Panc1 (cell line): ENCODE measurements at regions not wholly inside any gene's neighbourhood (a gene's known extent, or its start where the extent isn't known, plus 50 kb on each side); places are given as distances from the start of the nearest gene placed in this dataset.

Experiments
- ATAC-seq: fragments of 200-7000 bp; cut with Tn5 transposase; 2 replicates; pipeline ENCODE4 v1.9.1; 2020; ENCODE audit warnings: mild to moderate bottlenecking, moderate library complexity
- BruUV-seq: library from RNA; stranded (reverse); fragments of 400-500 nt; replicated peaks from 2 replicates; lab custom pipeline; 2021; lab: Mats Ljungman, UMichigan
- CTCF ChIA-PET: fragments of 300-600 bp; sonication (Branson Sonifier 250); formaldehyde crosslinking; loops from one replicate; lab custom pipeline; 2022; ENCODE audit warnings: antibody characterized with exemption; lab: Charles Lee
- POLR2A ChIA-PET: fragments of 300-600 bp; sonication (Branson Sonifier 250); formaldehyde crosslinking; loops from one replicate; lab custom pipeline; 2022; ENCODE audit warnings: antibody characterized with exemption; lab: Charles Lee
- DNase-seq: peaks from one replicate; pipeline ENCODE4 v3.0.0-alpha.2; 2010; ENCODE audit warnings: low read depth, low spot score
- H3K27ac ChIP-seq: 2 replicates; pipeline ENCODE4 v1.5.1; 2011; ENCODE audit warnings: mild to moderate bottlenecking, low read length, inconsistent platforms
- H3K27me3 ChIP-seq: fragments of 200-500 bp; sonication (Bioruptor generic); 2 replicates; pipeline ENCODE4 v1.6.0; 2014; ENCODE audit warnings: low read length, inconsistent platforms; ENCODE audit not compliant: control insufficient read depth, insufficient read depth
- H3K36me3 ChIP-seq: fragments of 200-500 bp; sonication (Bioruptor generic); 2 replicates; pipeline ENCODE4 v1.5.1; 2014; ENCODE audit warnings: inconsistent platforms, mild to moderate bottlenecking, low read length, moderate library complexity; ENCODE audit not compliant: control insufficient read depth, insufficient read depth
- H3K4me1 ChIP-seq: 2 replicates; pipeline ENCODE4 v1.5.1; 2011; ENCODE audit warnings: inconsistent platforms, mild to moderate bottlenecking, low read length, moderate library complexity; ENCODE audit not compliant: control insufficient read depth, insufficient read depth
- H3K4me3 ChIP-seq, 2 experiments: 2 replicates each; pipeline ENCODE4 v1.5.1; 2011 to 2012; ENCODE audit warnings: low read depth in 2 of 2, low read length in 2 of 2, mild to moderate bottlenecking in 2 of 2, inconsistent platforms in 1 of 2, moderate library complexity in 1 of 2
- H3K9me3 ChIP-seq: fragments of 200-500 bp; sonication (Bioruptor generic); 2 replicates; pipeline ENCODE4 v1.5.1; 2014; ENCODE audit warnings: low read depth, mild to moderate bottlenecking, inconsistent platforms, low read length, moderate library complexity; ENCODE audit not compliant: control insufficient read depth, insufficient read depth
- CTCF ChIP-seq: fragments of 450-650 bp; IDR thresholded peaks from 2 replicates; pipeline ENCODE4 v1.5.1; 2017; ENCODE audit warnings: mild to moderate bottlenecking
- POLR2AphosphoS5 ChIP-seq: IDR thresholded peaks from 2 replicates; pipeline ENCODE4 v1.6.1; 2012; ENCODE audit warnings: mild to moderate bottlenecking, low read depth, low read length, moderate library complexity
- REST ChIP-seq, 2 experiments: IDR thresholded peaks; 2 replicates each; pipeline ENCODE4 v1.6.1; 2011 to 2012; ENCODE audit warnings: low read depth in 2 of 2, control low read depth in 1 of 2, low read length in 1 of 2, mild to moderate bottlenecking in 1 of 2, moderate library complexity in 1 of 2; ENCODE audit not compliant: insufficient read depth in 1 of 2
- SIN3A ChIP-seq: IDR thresholded peaks from 2 replicates; pipeline ENCODE4 v1.6.1; 2012; ENCODE audit warnings: low read depth, mild to moderate bottlenecking, low read length, moderate library complexity, borderline replicate concordance; ENCODE audit not compliant: insufficient read depth
- TCF7L2 ChIP-seq: IDR thresholded peaks from 2 replicates; pipeline ENCODE4 v1.6.1; 2011; ENCODE audit warnings: mild to moderate bottlenecking, low read depth, low read length, inconsistent platforms
- in situ Hi-C: cut with HindIII; loops from 2 replicates; pipeline ENCODE4 v1.10.0; 2016; ENCODE audit warnings: low sequenced_read_pairs, low pct_unique_long_range_greater_than_20kb
- intact Hi-C: fragments of 100-400 bp; cut with micrococcal nuclease; formaldehyde crosslinking; loops from one replicate; pipeline ENCODE4 v1.10.0; 2022; ENCODE audit not compliant: unreplicated experiment

- Histone ChIP-seq H3K27me3 (no peaks in the 10 kb centered on the region), H3K36me3 (no peaks in the 10 kb centered on the region), H3K4me1 (no peaks in the 10 kb centered on the region), H3K9me3 (no peaks in the 10 kb centered on the region), H3K4me3 (no peak overlapping the region), H3K27ac (no peak overlapping the region)
- in situ Hi-C loops, result no loop called here
- TF ChIP-seq SIN3A (no peak), POLR2AphosphoS5 (no peak), TCF7L2 (no peak), CTCF (no peak), REST (IDR thresholded peaks at IDR 0.05; ENCODE audit: insufficient read depth in 1 of 2, low read depth in 2 of 2, low read length in 1 of 2) (no peak)
- ChIA-PET CTCF (no interaction called here), POLR2A (no interaction called here)
- no peak for ATAC-seq
- no peak for DNase-seq
- intact Hi-C loops, result no loop called here
- no TSS peak for BruUV-seq
Observed at GRCh38 chr10:121199081-121199480, 347.9 kb downstream of the WDR11 start.

- no TSS peak for BruUV-seq
- CTCF ChIA-PET, result no interaction called here
Observed at GRCh38 chr10:121205625-121206024, 354.5 kb downstream of the WDR11 start.

More at GRCh38 chr10:121205625-121206024, 354.5 kb downstream of the WDR11 start:
- TF ChIP-seq TCF7L2 (no peak), SIN3A (no peak), CTCF (no peak), POLR2AphosphoS5 (no peak), REST (IDR thresholded peaks at IDR 0.05; ENCODE audit: insufficient read depth in 1 of 2, low read depth in 2 of 2, low read length in 1 of 2) (no peak)
- H3K36me3 ChIP-seq, result no peaks in the 10 kb centered on the region
- in situ Hi-C loops (no loop called here), intact Hi-C loops (no loop called here)
- H3K4me3 ChIP-seq, result no peak overlapping the region
- no peaks in the 10 kb centered on the region for H3K9me3 ChIP-seq
- DNase-seq (no peak), ATAC-seq (no peak)
- POLR2A ChIA-PET, result no interaction called here
- H3K27me3 ChIP-seq, result no peaks in the 10 kb centered on the region
- no peaks in the 10 kb centered on the region for H3K4me1 ChIP-seq
- H3K27ac ChIP-seq, result no peak overlapping the region
